SK-N-SH (cell line): ENCODE measurements at regions not wholly inside any gene's neighbourhood (a gene's known extent, or its start where the extent isn't known, plus 50 kb on each side); places are given as distances from the start of the nearest gene placed in this dataset.

Experiments
- CTCF ChIA-PET: fragments of 300-600, 350-600 bp; formaldehyde crosslinking; extraction: SDS; loops from one replicate; lab custom pipeline; 2021; lab: Yijun Ruan, JAX
- POLR2A ChIA-PET: fragments of 350-600 bp; sonication (Branson Sonifier 250); formaldehyde crosslinking; extraction: SDS; loops from one replicate; lab custom pipeline; 2020; ENCODE audit warnings: antibody characterized with exemption, inconsistent platforms; lab: Yijun Ruan, JAX
- DNase-seq: peaks from one replicate; pipeline ENCODE4 v3.0.0; 2012
- H2AFZ ChIP-seq: fragments of 200-600 bp; sonication (generic); 2 replicates; pipeline ENCODE4 v1.8.1; 2016; ENCODE audit warnings: antibody characterized with exemption, mild to moderate bottlenecking, low read depth
- H3F3A ChIP-seq: fragments of 200-600 bp; sonication (generic); replicated peaks from 2 replicates; pipeline ENCODE3; 2016; ENCODE audit warnings: antibody characterized with exemption, mild to moderate bottlenecking; ENCODE audit not compliant: insufficient read depth
- H3K27ac ChIP-seq, 2 experiments: fragments of 200-500 bp in 1 of 2; fragments of 200-600 bp in 1 of 2; sonication (Bioruptor generic) in 1 of 2; sonication (generic), shearing (Covaris generic) in 1 of 2; 2 replicates each; pipeline versions ENCODE4 v1.5.1 to v1.6.1; 2014 to 2016; ENCODE audit warnings: low read depth in 2 of 2, inconsistent platforms in 1 of 2, low read length in 1 of 2, mild to moderate bottlenecking in 1 of 2, mixed read lengths in 1 of 2
- H3K27me3 ChIP-seq: fragments of 200-600 bp; sonication (generic), shearing (Covaris generic); 2 replicates; pipeline ENCODE4 v1.6.1; 2016; ENCODE audit warnings: mixed run types; ENCODE audit not compliant: insufficient read depth
- H3K36me3 ChIP-seq, 2 experiments: fragments of 200-500 bp in 1 of 2; fragments of 200-600 bp in 1 of 2; sonication (Bioruptor generic) in 1 of 2; sonication (generic) in 1 of 2; replicated peaks in 1 of 2; 2 replicates each; pipeline versions ENCODE3 to v1.5.1; 2014 to 2016; ENCODE audit warnings: low read length in 1 of 2, mild to moderate bottlenecking in 1 of 2; ENCODE audit not compliant: insufficient read depth in 2 of 2, control insufficient read depth in 1 of 2
- H3K4me1 ChIP-seq, 2 experiments: fragments of 200-500 bp in 1 of 2; fragments of 200-600 bp in 1 of 2; sonication (Bioruptor generic) in 1 of 2; sonication (generic), shearing (Covaris generic) in 1 of 2; 2 replicates each; pipeline versions ENCODE4 v1.5.1 to v1.6.1; 2014 to 2016; ENCODE audit warnings: low read depth in 1 of 2, low read length in 1 of 2, mixed run types in 1 of 2; ENCODE audit not compliant: insufficient read depth in 2 of 2, control insufficient read depth in 1 of 2
- H3K4me2 ChIP-seq: fragments of 200-600 bp; sonication (generic), shearing (Covaris generic); 2 replicates; pipeline ENCODE4 v1.6.1; 2017; ENCODE audit warnings: mixed run types
- H3K4me3 ChIP-seq, 2 experiments: fragments of 200-500 bp in 1 of 2; fragments of 200-600 bp in 1 of 2; sonication (Bioruptor generic) in 1 of 2; sonication (generic), shearing (Covaris generic) in 1 of 2; 2 replicates each; pipeline versions ENCODE4 v1.5.1 to v1.8.1; 2014 to 2016; ENCODE audit warnings: low read depth in 2 of 2, inconsistent platforms in 1 of 2, low read length in 1 of 2, mild to moderate bottlenecking in 1 of 2, mixed read lengths in 1 of 2, moderate library complexity in 1 of 2
- H3K79me2 ChIP-seq: fragments of 200-600 bp; sonication (generic); 2 replicates; pipeline ENCODE4 v1.8.1; 2017; ENCODE audit warnings: mild to moderate bottlenecking; ENCODE audit not compliant: insufficient read depth
- H3K9ac ChIP-seq: fragments of 200-600 bp; sonication (generic); 2 replicates; pipeline ENCODE4 v1.6.1; 2017; ENCODE audit warnings: mixed run types
- H3K9me2 ChIP-seq: fragments of 200-600 bp; sonication (generic); 2 replicates; pipeline ENCODE4 v1.6.1; 2017; ENCODE audit warnings: mixed run types
- H3K9me3 ChIP-seq: fragments of 200-600 bp; sonication (generic); 2 replicates; pipeline ENCODE4 v1.6.1; 2017; ENCODE audit warnings: mixed run types, mild to moderate bottlenecking, moderate library complexity
- H4K20me1 ChIP-seq: fragments of 200-600 bp; sonication (generic); 2 replicates; pipeline ENCODE4 v1.6.1; 2017; ENCODE audit warnings: mild to moderate bottlenecking, mixed run types; ENCODE audit not compliant: insufficient read depth
- FOXM1 ChIP-seq: IDR thresholded peaks from 2 replicates; pipeline ENCODE4 v1.4.0; 2012; ENCODE audit warnings: low read depth, mild to moderate bottlenecking
- GABPA ChIP-seq: IDR thresholded peaks from 2 replicates; pipeline ENCODE4 v1.4.0; 2012; ENCODE audit warnings: low read depth, mild to moderate bottlenecking
- GATA2 ChIP-seq: sonication (generic); formaldehyde crosslinking; IDR thresholded peaks from 2 replicates; pipeline ENCODE4 v1.5.0; 2020; ENCODE audit warnings: mild to moderate bottlenecking, missing genetic modification reagents
- NFIC ChIP-seq: IDR thresholded peaks from 2 replicates; pipeline ENCODE4 v1.4.0; 2012; ENCODE audit warnings: borderline replicate concordance
- RCOR1 ChIP-seq: fragments of 150-350 bp; IDR thresholded peaks from 2 replicates; pipeline ENCODE4 v1.6.1; 2017; ENCODE audit warnings: antibody characterized with exemption, low read length
- RFX5 ChIP-seq: IDR thresholded peaks from 2 replicates; pipeline ENCODE4 v1.6.1; 2012; ENCODE audit warnings: mild to moderate bottlenecking, improper control_type of control experiment, low read length
- RXRA ChIP-seq: IDR thresholded peaks from 2 replicates; pipeline ENCODE4 v1.4.0; 2012; ENCODE audit warnings: low read depth, mild to moderate bottlenecking, borderline replicate concordance
- SIN3A ChIP-seq: IDR thresholded peaks from 2 replicates; pipeline ENCODE4 v1.6.1; 2012; ENCODE audit warnings: low read depth, mild to moderate bottlenecking, low read length, moderate library complexity, borderline replicate concordance
- SMC3 ChIP-seq: IDR thresholded peaks from 2 replicates; pipeline ENCODE4 v1.6.1; 2012; ENCODE audit warnings: low read depth, low read length, improper control_type of control experiment
- TAF1 ChIP-seq: IDR thresholded peaks from 2 replicates; pipeline ENCODE4 v1.6.1; 2012; ENCODE audit warnings: low read depth, mild to moderate bottlenecking, low read length, moderate library complexity, borderline replicate concordance
- TCF12 ChIP-seq: IDR thresholded peaks from 2 replicates; pipeline ENCODE4 v1.4.0; 2012
- TEAD4 ChIP-seq: IDR thresholded peaks from 2 replicates; pipeline ENCODE4 v1.4.0; 2012; ENCODE audit warnings: mild to moderate bottlenecking, borderline replicate concordance; ENCODE audit not compliant: insufficient read depth
- YY1 ChIP-seq: IDR thresholded peaks from 2 replicates; pipeline ENCODE4 v1.4.0; 2012; ENCODE audit warnings: low read depth, mild to moderate bottlenecking
- WGBS: methylation state at CpG from one replicate; pipeline ENCODE4 v1.1.6; 2017; ENCODE audit warnings: low lambda C conversion rate; 5-methylcytosine and 5-hydroxymethylcytosine counted together
- TF ChIP-seq, protein P1 (sequence below): fragments of 150-350 bp; IDR thresholded peaks from 2 replicates; pipeline ENCODE4 v1.6.1; 2016; ENCODE audit warnings: mild to moderate bottlenecking, low read depth, low read length
- TF ChIP-seq, protein P2 (sequence below): IDR thresholded peaks from 2 replicates; pipeline ENCODE4 v1.4.0; 2012; ENCODE audit warnings: low read depth, borderline replicate concordance

DNA sequence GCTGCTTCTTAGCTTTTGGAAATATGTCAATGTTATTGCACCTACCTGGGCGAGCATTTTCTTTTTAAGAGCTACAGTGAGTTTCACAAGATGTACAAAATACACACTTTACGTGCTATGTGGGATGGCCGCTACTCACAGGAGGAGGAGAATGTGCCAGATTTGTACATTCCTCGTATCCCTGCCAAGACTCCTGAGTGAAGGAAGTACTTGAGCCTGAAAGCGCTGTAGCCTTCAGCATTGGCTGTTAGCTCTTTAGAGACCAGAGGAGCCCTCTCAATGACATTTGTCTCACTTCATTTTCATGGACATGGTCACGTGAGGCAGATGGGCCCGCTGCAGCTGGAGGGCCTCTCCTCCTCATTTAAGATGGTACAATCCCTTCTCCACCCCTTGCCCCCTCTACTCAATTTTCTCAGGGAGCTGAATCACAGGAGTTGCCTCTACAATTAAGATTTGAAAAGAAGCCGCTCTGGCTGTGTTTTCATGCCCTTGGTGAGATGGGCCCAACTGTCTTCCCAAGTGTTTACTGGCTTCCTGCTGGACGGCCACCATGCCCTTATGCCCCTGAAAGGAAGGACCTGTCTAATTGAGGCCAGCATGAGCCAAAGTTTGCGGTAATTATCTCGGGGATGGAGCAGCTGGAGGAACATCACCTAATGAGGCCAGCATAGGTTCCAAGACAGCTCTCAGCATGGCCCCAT lies 442.6 kb downstream of the PRDM2 start:
- CTCF ChIA-PET, result interaction anchor here (0.8 kb wide), 1 partner anchor 904 kb away, joined by 3 read pairs; no protein-coding TSS in a partner anchor
- no peaks in the 10 kb centered on the region for H3K27me3 ChIP-seq
- DNase-seq, result no peak
- 13% methylated on average over 9 of the region's 11 CpGs for WGBS
- no peak overlapping the region for H3K27ac ChIP-seq
- no peaks in the 10 kb centered on the region for H3K36me3 ChIP-seq
- TF ChIP-seq TAF1 (no peak), RXRA (no peak), SMC3 (no peak), TCF12 (no peak), RCOR1 (no peak)
- TF ChIP-seq, protein P1, sequence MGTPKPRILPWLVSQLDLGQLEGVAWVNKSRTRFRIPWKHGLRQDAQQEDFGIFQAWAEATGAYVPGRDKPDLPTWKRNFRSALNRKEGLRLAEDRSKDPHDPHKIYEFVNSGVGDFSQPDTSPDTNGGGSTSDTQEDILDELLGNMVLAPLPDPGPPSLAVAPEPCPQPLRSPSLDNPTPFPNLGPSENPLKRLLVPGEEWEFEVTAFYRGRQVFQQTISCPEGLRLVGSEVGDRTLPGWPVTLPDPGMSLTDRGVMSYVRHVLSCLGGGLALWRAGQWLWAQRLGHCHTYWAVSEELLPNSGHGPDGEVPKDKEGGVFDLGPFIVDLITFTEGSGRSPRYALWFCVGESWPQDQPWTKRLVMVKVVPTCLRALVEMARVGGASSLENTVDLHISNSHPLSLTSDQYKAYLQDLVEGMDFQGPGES, result no peak
- no peaks in the 10 kb centered on the region for H3K9me2 ChIP-seq
- H3K9ac ChIP-seq, result no peak overlapping the region
- no peaks in the 10 kb centered on the region for H3K4me1 ChIP-seq
- no peaks in the 10 kb centered on the region for H3K9me3 ChIP-seq
- no peaks in the 10 kb centered on the region for H3F3A ChIP-seq
- H2AFZ ChIP-seq, result no peak overlapping the region
- H4K20me1 ChIP-seq, result no peaks in the 10 kb centered on the region
- H3K4me2 ChIP-seq, result no peak overlapping the region
- no peaks in the 10 kb centered on the region for H3K79me2 ChIP-seq
- POLR2A ChIA-PET, result no interaction called here
- no peak overlapping the region for H3K4me3 ChIP-seq

DNA sequence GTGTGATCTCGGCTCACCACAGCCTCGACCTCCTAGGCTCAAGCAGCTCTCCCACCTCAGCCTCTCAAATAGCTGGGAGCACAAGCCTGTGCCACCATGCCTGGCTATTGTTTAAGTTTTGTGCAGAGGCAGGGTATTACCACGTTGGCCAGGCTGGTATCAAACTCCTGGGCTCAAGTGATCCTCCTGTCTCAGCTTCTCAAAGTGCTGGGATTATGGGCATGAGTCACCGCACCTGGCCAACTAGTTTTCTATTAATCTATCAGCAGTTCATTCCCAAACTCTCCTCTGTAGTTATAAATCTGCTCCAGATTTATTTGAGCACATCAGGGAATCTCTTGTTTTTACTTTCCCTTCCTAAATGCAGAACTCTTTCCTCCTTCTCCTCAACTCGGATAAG lies 443.8 kb downstream of the PRDM2 start:
- H3K36me3 ChIP-seq, result no peaks in the 10 kb centered on the region
- no peak overlapping the region for H3K9ac ChIP-seq
- DNase-seq, result no peak
- POLR2A ChIA-PET, result no interaction called here
- H3K79me2 ChIP-seq, result no peaks in the 10 kb centered on the region
- H4K20me1 ChIP-seq, result no peaks in the 10 kb centered on the region
- no peaks in the 10 kb centered on the region for H3K9me2 ChIP-seq
- no peaks in the 10 kb centered on the region for H3K27me3 ChIP-seq
- 9% methylated on average over 5 of the region's 5 CpGs for WGBS
- H3K4me1 ChIP-seq, result no peaks in the 10 kb centered on the region
- no peak overlapping the region for H3K4me3 ChIP-seq
- CTCF ChIA-PET, result no interaction called here
- no peak overlapping the region for H3K4me2 ChIP-seq
- H3K9me3 ChIP-seq, result no peaks in the 10 kb centered on the region; the same call in 1 of the 2 replicates
- no peaks in the 10 kb centered on the region for H3F3A ChIP-seq
- H3K27ac ChIP-seq, result no peak overlapping the region
- no peak for TF ChIP-seq GATA2 (CRISPR knock-in tag)
- TF ChIP-seq TAF1, result no peak
- no peak for TF ChIP-seq FOXM1
- no peak for TF ChIP-seq YY1
- TF ChIP-seq TEAD4, result no peak
- TF ChIP-seq RCOR1, result no peak
- no peak for TF ChIP-seq NFIC
- TF ChIP-seq GABPA, result no peak
- TF ChIP-seq, protein P2, sequence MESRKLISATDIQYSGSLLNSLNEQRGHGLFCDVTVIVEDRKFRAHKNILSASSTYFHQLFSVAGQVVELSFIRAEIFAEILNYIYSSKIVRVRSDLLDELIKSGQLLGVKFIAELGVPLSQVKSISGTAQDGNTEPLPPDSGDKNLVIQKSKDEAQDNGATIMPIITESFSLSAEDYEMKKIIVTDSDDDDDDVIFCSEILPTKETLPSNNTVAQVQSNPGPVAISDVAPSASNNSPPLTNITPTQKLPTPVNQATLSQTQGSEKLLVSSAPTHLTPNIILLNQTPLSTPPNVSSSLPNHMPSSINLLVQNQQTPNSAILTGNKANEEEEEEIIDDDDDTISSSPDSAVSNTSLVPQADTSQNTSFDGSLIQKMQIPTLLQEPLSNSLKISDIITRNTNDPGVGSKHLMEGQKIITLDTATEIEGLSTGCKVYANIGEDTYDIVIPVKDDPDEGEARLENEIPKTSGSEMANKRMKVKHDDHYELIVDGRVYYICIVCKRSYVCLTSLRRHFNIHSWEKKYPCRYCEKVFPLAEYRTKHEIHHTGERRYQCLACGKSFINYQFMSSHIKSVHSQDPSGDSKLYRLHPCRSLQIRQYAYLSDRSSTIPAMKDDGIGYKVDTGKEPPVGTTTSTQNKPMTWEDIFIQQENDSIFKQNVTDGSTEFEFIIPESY, result no peak
- no peak for TF ChIP-seq RFX5
- TF ChIP-seq SIN3A, result no peak
- no peak overlapping the region for H2AFZ ChIP-seq
